Spleen (tissue), 11 donors: ENCODE measurements at regions not wholly inside any gene's neighbourhood (a gene's known extent, or its start where the extent isn't known, plus 50 kb on each side); places are given as distances from the start of the nearest gene placed in this dataset.

Experiments
- DNase-seq: peaks from one replicate; pipeline ENCODE4 v3.0.0-alpha.2; 2020
- H3K27ac ChIP-seq, 8 donors: fragments of 200-600 bp; sonication (generic) in 7 of 8; 1 replicate in 4 of 8; 2 replicates in 4 of 8; pipeline versions ENCODE4 v1.5.0 to v1.8.0; 2016 to 2021; ENCODE audit warnings: inconsistent platforms in 4 of 8, mild to moderate bottlenecking in 4 of 8, moderate library complexity in 1 of 8
- H3K27me3 ChIP-seq, 7 donors: fragments of 200-600 bp; sonication (generic) in 6 of 7; replicated peaks in 1 of 7; 1 replicate in 4 of 7; 2 replicates in 3 of 7; pipeline versions ENCODE4 v1.5.0 to v1.8.0; 2016 to 2021; ENCODE audit warnings: inconsistent platforms in 3 of 7, mild to moderate bottlenecking in 1 of 7
- H3K36me3 ChIP-seq, 6 donors: fragments of 200-600 bp; sonication (generic) in 5 of 6; 1 replicate in 4 of 6; 2 replicates in 2 of 6; pipeline versions ENCODE4 v1.5.0 to v1.8.0; 2016 to 2021; ENCODE audit warnings: inconsistent platforms in 2 of 6
- H3K4me1 ChIP-seq, 6 donors: fragments of 200-600 bp; sonication (generic) in 5 of 6; 1 replicate in 3 of 6; 2 replicates in 3 of 6; pipeline versions ENCODE4 v1.5.0 to v1.8.0; 2016 to 2021; ENCODE audit warnings: inconsistent platforms in 3 of 6
- H3K4me3 ChIP-seq, 8 donors: fragments of 200-600 bp; sonication (generic) in 7 of 8; 1 replicate in 4 of 8; 2 replicates in 4 of 8; pipeline versions ENCODE4 v1.5.0 to v1.8.0; 2016 to 2021; ENCODE audit warnings: inconsistent platforms in 4 of 8, mild to moderate bottlenecking in 4 of 8, moderate library complexity in 2 of 8
- H3K9me3 ChIP-seq, 8 donors: fragments of 200-600 bp; sonication (generic) in 7 of 8; 1 replicate in 4 of 8; 2 replicates in 4 of 8; pipeline versions ENCODE4 v1.5.0 to v1.8.0; 2016 to 2021; ENCODE audit warnings: inconsistent platforms in 4 of 8
- POLR2A ChIP-seq, 3 donors: fragments of 450-650 bp; IDR thresholded peaks; one replicate each; pipeline ENCODE4 v1.5.1; 2017; ENCODE audit warnings: antibody characterized with exemption in 3 of 3, mild to moderate bottlenecking in 1 of 3
- POLR2AphosphoS5 ChIP-seq, 3 donors: sonication (generic); formaldehyde crosslinking; IDR thresholded peaks; one replicate each; pipeline ENCODE4 v1.5.1; 2017; ENCODE audit warnings: antibody characterized with exemption in 3 of 3
- WGBS, 5 donors: extraction: QIAGEN DNeasy Blood & Tissue Kit in 3 of 5; methylation state at CpG; one replicate each; pipeline versions ENCODE4 v1.1.5 to v1.1.7; 2013 to 2018; 5-methylcytosine and 5-hydroxymethylcytosine counted together
- intact Hi-C: fragments of 100-400 bp; cut with DNase I; formaldehyde crosslinking; loops from one replicate; pipeline ENCODE4 v1.15.0; 2023; ENCODE audit warnings: low total_unique reads
- TF ChIP-seq, protein P1 (sequence below), 11 experiments: fragments of 200-600 bp in 7 of 11; fragments of 450-650 bp in 4 of 11; sonication (generic) in 4 of 11; IDR thresholded peaks in 8 of 11; conservative IDR thresholded peaks in 3 of 11; 1 replicate in 7 of 11; 2 replicates in 4 of 11; pipeline versions ENCODE4 v1.4.0 to v1.8.0; 2016 to 2021; ENCODE audit warnings: antibody characterized with exemption in 11 of 11, inconsistent platforms in 4 of 11, mild to moderate bottlenecking in 1 of 11
- donor health status: healthy with polysubstance abuse.
- donor health status: DM: no; HTN: no; CAD: no; lungs with moderate emphysema.
- donor health status: DM: no; HTN: no; CAD: no.
- donor health status: Bipolar disorder and iron deficiency.
- donor health status: healthy.
- donor health status: DM: no; HTN: no; CAD: no.
- donor health status: DM: yes; HTN: yes; CAD: no.

GRCh38 chr10:56867236-56867635 lies 506.2 kb upstream of the ZWINT start:
- no peaks in the 10 kb centered on the region for H3K27me3 ChIP-seq
- intact Hi-C loops, result no loop called here
- no peak for DNase-seq
- H3K4me1 ChIP-seq, result no peaks in the 10 kb centered on the region
- H3K4me3 ChIP-seq, result no peak overlapping the region
- H3K27ac ChIP-seq, result no peak overlapping the region
- peaks cover 0 to under 1% (median 0%) of the 10 kb centered on the region in 8 donors for H3K9me3 ChIP-seq
- 81 to 96% (median 89%) methylated on average over 3 of the region's 3 CpGs for WGBS, 5 donors
- TF ChIP-seq POLR2A (IDR thresholded peaks at IDR 0.05), result no peak
- TF ChIP-seq, protein P1, sequence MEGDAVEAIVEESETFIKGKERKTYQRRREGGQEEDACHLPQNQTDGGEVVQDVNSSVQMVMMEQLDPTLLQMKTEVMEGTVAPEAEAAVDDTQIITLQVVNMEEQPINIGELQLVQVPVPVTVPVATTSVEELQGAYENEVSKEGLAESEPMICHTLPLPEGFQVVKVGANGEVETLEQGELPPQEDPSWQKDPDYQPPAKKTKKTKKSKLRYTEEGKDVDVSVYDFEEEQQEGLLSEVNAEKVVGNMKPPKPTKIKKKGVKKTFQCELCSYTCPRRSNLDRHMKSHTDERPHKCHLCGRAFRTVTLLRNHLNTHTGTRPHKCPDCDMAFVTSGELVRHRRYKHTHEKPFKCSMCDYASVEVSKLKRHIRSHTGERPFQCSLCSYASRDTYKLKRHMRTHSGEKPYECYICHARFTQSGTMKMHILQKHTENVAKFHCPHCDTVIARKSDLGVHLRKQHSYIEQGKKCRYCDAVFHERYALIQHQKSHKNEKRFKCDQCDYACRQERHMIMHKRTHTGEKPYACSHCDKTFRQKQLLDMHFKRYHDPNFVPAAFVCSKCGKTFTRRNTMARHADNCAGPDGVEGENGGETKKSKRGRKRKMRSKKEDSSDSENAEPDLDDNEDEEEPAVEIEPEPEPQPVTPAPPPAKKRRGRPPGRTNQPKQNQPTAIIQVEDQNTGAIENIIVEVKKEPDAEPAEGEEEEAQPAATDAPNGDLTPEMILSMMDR (IDR thresholded peaks at IDR 0.05 in 8 of 11, conservative IDR thresholded peaks at IDR 0.05 in 3 of 11), result no peak
- TF ChIP-seq POLR2AphosphoS5 (IDR thresholded peaks at IDR 0.05), result no peak
- H3K36me3 ChIP-seq, result no peaks in the 10 kb centered on the region

DNA sequence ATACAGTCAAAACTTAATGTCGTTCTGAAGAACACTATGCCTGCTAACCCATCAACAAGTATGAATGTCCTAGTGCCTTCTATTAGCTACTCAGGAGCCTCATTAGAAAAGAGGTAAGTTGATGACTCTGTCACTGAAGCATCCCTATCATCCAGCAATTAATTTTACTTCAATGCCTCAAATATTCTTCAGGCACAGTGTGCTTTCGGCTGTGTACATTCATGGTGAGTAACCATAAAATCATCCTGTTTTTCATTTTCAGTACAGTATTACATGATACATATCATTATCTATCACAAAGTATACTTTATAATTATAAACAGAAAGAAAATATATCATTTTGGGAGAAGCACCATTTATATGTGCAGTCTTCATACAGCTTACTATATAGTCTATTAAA lies 495.5 kb upstream of the ZWINT start:
- intact Hi-C loops, result no loop called here
- TF ChIP-seq POLR2A (IDR thresholded peaks at IDR 0.05) (no peak), POLR2AphosphoS5 (IDR thresholded peaks at IDR 0.05) (no peak)
- TF ChIP-seq, protein P1 (IDR thresholded peaks at IDR 0.05 in 8 of 11, conservative IDR thresholded peaks at IDR 0.05 in 3 of 11), result no peak
- no peak overlapping the region for H3K4me3 ChIP-seq
- peaks cover 0 to 4% (median 0%) of the 10 kb centered on the region in 8 donors for H3K9me3 ChIP-seq
- 79 to 87% (median 81%) methylated on average over 2 of the region's 2 CpGs for WGBS, 5 donors
- no peak overlapping the region for H3K27ac ChIP-seq
- DNase-seq, result no peak
- no peaks in the 10 kb centered on the region for H3K36me3 ChIP-seq
- no peaks in the 10 kb centered on the region for H3K27me3 ChIP-seq
- H3K4me1 ChIP-seq, result no peaks in the 10 kb centered on the region

GRCh38 chr10:56844978-56845529 lies 484.0 kb upstream of the ZWINT start:
- TF ChIP-seq POLR2A (IDR thresholded peaks at IDR 0.05) (no peak), POLR2AphosphoS5 (IDR thresholded peaks at IDR 0.05) (no peak)
- TF ChIP-seq, protein P1 (IDR thresholded peaks at IDR 0.05 in 8 of 11, conservative IDR thresholded peaks at IDR 0.05 in 3 of 11), result no peak
- no peak for DNase-seq
- Histone ChIP-seq H3K4me1 (no peaks in the 10 kb centered on the region), H3K36me3 (no peaks in the 10 kb centered on the region), H3K9me3 (peaks cover 0 to 11% (median 0%) of the 10 kb centered on the region in 8 donors), H3K4me3 (no peak overlapping the region), H3K27me3 (no peaks in the 10 kb centered on the region), H3K27ac (no peak overlapping the region)
- WGBS, 5 donors, result 72 to 86% (median 86%) methylated on average over 6 of the region's 6 CpGs
- intact Hi-C loops, result no loop called here

DNA sequence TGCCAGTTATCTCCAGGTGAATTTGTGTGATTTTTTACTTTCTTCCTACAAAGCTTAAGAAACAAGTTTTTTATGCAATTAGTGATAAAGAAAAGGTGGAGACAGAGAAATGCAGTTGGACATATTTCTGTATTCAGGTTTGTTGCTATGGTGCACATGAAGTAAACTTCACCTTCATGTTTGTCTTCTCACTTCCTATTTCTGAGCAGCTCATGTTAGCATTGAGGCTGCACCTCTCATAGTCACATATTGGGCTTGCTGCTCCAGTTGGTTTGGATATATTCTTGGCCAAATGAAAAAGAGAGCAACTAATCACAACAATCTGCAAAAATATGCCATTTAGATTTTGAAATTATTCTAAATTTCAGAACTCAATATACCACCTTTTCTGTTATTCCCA lies 475.6 kb upstream of the ZWINT start:
- no peaks in the 10 kb centered on the region for H3K27me3 ChIP-seq
- intact Hi-C loops, result no loop called here
- TF ChIP-seq POLR2A (IDR thresholded peaks at IDR 0.05) (no peak), POLR2AphosphoS5 (IDR thresholded peaks at IDR 0.05) (no peak)
- TF ChIP-seq, protein P1 (IDR thresholded peaks at IDR 0.05 in 8 of 11, conservative IDR thresholded peaks at IDR 0.05 in 3 of 11), result no peak
- no peaks in the 10 kb centered on the region for H3K4me1 ChIP-seq
- no peak overlapping the region for H3K4me3 ChIP-seq
- no peak overlapping the region for H3K27ac ChIP-seq
- H3K36me3 ChIP-seq, result no peaks in the 10 kb centered on the region
- DNase-seq, result no peak
- H3K9me3 ChIP-seq, result no peaks in the 10 kb centered on the region
